Activated T-helper 1 cell treated with Interleukin-2 at 50 U/mL for 16 hours (primary cell): ENCODE measurements at regions not wholly inside any gene's neighbourhood (a gene's known extent, or its start where the extent isn't known, plus 50 kb on each side); places are given as distances from the start of the nearest gene placed in this dataset.

Experiments
- DNase-seq: peaks from one replicate; pipeline ENCODE4 v3.0.0-alpha.2; 2020; ENCODE audit warnings: low read depth

GRCh38 chr14:75333606-75334548 lies 55.2 kb downstream of the FOS start:
- DNase-seq, result peak; percentile 42

- DNase-seq, result no peak
Observed at GRCh38 chr14:75334549-75335051, 56.0 kb downstream of the FOS start.

- DNase-seq, result no peak
Observed at GRCh38 chr14:75335571-75335970, 56.9 kb downstream of the FOS start.

GRCh38 chr14:75338398-75338797 lies 59.8 kb downstream of the FOS start:
- no peak for DNase-seq

GRCh38 chr14:75339059-75339458 lies 60.4 kb downstream of the FOS start:
- no peak for DNase-seq

GRCh38 chr14:75340921-75341320 lies 62.3 kb downstream of the FOS start:
- DNase-seq, result no peak

- DNase-seq, result no peak
Observed at GRCh38 chr14:75341620-75342019, 63.0 kb downstream of the FOS start.

- DNase-seq, result no peak
Observed at GRCh38 chr14:75342762-75343599, 64.4 kb downstream of the FOS start.

- no peak for DNase-seq
Observed at GRCh38 chr14:75343911-75344310, 65.3 kb downstream of the FOS start.

GRCh38 chr14:75344411-75344810 lies 65.8 kb downstream of the FOS start:
- DNase-seq, result no peak

- DNase-seq, result no peak
Observed at GRCh38 chr14:75350505-75351060, 72.0 kb downstream of the FOS start.

GRCh38 chr14:75359098-75359497 lies 68.7 kb upstream of the JDP2 start:
- no peak for DNase-seq

GRCh38 chr14:75361041-75361440 lies 66.8 kb upstream of the JDP2 start:
- no peak for DNase-seq

- no peak for DNase-seq
Observed at GRCh38 chr14:75361751-75362433, 65.9 kb upstream of the JDP2 start.

GRCh38 chr14:75363130-75363529 lies 64.7 kb upstream of the JDP2 start:
- no peak for DNase-seq

- no peak for DNase-seq
Observed at GRCh38 chr14:75363570-75364227, 64.1 kb upstream of the JDP2 start.

GRCh38 chr14:75365116-75365515 lies 62.7 kb upstream of the JDP2 start:
- DNase-seq, result no peak

- DNase-seq, result no peak
Observed at GRCh38 chr14:75366963-75367362, 60.9 kb upstream of the JDP2 start.

- no peak for DNase-seq
Observed at GRCh38 chr14:75368333-75368732, 59.5 kb upstream of the JDP2 start.

GRCh38 chr14:75369506-75369905 lies 58.3 kb upstream of the JDP2 start:
- DNase-seq, result no peak
